ENCODE measurements at regions not wholly inside any gene's neighbourhood (a gene's known extent, or its start where the extent isn't known, plus 50 kb on each side); places are given as distances from the start of the nearest gene placed in this dataset.

DNA sequence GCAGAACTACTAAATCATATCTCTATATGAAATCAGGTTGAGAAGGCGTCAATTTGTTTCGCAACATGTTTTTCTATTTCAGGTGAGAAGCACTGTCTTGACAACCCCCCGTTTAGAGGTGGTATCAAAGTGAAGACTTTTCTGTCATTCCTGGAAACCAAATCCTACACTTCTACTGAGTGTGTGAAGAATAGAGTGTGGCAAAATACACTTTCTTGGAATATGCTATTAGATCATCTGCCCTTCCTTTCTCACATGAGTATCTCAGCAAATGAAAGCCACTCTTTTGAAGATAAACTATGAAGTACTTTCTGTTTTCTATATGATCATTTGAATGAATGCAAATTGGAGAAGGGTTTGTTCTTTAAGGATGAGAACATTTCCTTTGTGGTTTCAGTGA, 174.0 kb upstream of the FMR1 start:
- no peak overlapping the region for H2AFZ ChIP-seq (ENCODE audit: low read depth, low read length, poor library complexity, severe bottlenecking)
- no peak overlapping the region for H3K4me3 ChIP-seq (replicated peaks in 1 of 2; ENCODE audit: low read depth in 1 of 2, low read length in 2 of 2)
- intact Hi-C loops (cut with micrococcal nuclease) = no loop called here
- ATAC-seq = no peak
- no peak overlapping the region for H3K9ac ChIP-seq (ENCODE audit: low read length)
- no peaks in the 10 kb centered on the region for H3K9me3 ChIP-seq (ENCODE audit: control insufficient read depth in 1 of 2, insufficient read depth in 1 of 2, low read depth in 1 of 2, low read length in 2 of 2)
- BruUV-seq (replicated peaks) = no TSS peak
- no peaks in the 10 kb centered on the region for H3K36me3 ChIP-seq (ENCODE audit: control insufficient read depth in 1 of 2, insufficient read depth in 2 of 2, low read length in 2 of 2)
- H3K79me2 ChIP-seq (ENCODE audit: insufficient read depth, low read length) = no peaks in the 10 kb centered on the region
- H3K27ac ChIP-seq (ENCODE audit: low read depth, low read length) = no peak overlapping the region
- H3K27me3 ChIP-seq (ENCODE audit: insufficient read depth, low read length) = no peaks in the 10 kb centered on the region
- ChIA-PET RAD21 (ENCODE audit: low non-redundant PET in 1 of 2, low total read pairs in 2 of 2, uncharacterized antibody in 2 of 2, unreplicated experiment in 2 of 2) (no interaction called here), CTCF (no interaction called here), POLR2A (no interaction called here)
- no peak overlapping the region for H3K4me2 ChIP-seq (ENCODE audit: low read length)
- no peaks in the 10 kb centered on the region for H3K4me1 ChIP-seq (ENCODE audit: control insufficient read depth in 1 of 2, insufficient read depth in 2 of 2, low read length in 2 of 2)
- no peaks in the 10 kb centered on the region for H4K20me1 ChIP-seq (ENCODE audit: insufficient read depth)
- no peaks in the 10 kb centered on the region for H3K9me2 ChIP-seq (ENCODE audit: insufficient read depth)
- TF ChIP-seq RAD21 (IDR thresholded peaks at IDR 0.05; ENCODE audit: low read depth) (no peak), POLR2AphosphoS5 (IDR thresholded peaks at IDR 0.05; ENCODE audit: low read depth, low read length) (no peak), EZH2 (IDR thresholded peaks at IDR 0.05) (no peak), CBX3 (IDR thresholded peaks at IDR 0.05; ENCODE audit: low read depth) (no peak), CEBPB (IDR thresholded peaks at IDR 0.05; ENCODE audit: low read depth) (no peak), ZNF274 (IDR thresholded peaks at IDR 0.05; ENCODE audit: low read depth, low read length) (no peak), SP1 (IDR thresholded peaks at IDR 0.05; ENCODE audit: low read depth) (no peak), ZFX (IDR thresholded peaks at IDR 0.05) (no peak), FOSL1 (IDR thresholded peaks at IDR 0.05; ENCODE audit: low read depth) (no peak), YY1 (IDR thresholded peaks at IDR 0.05; ENCODE audit: extremely low read depth, insufficient replicate concordance, low read depth, low read length) (no peak), EZH2phosphoT487 (IDR thresholded peaks at IDR 0.05; ENCODE audit: borderline replicate concordance) (no peak), EGR1 (IDR thresholded peaks at IDR 0.05; ENCODE audit: low read depth) (no peak)
- TF ChIP-seq, protein P1, sequence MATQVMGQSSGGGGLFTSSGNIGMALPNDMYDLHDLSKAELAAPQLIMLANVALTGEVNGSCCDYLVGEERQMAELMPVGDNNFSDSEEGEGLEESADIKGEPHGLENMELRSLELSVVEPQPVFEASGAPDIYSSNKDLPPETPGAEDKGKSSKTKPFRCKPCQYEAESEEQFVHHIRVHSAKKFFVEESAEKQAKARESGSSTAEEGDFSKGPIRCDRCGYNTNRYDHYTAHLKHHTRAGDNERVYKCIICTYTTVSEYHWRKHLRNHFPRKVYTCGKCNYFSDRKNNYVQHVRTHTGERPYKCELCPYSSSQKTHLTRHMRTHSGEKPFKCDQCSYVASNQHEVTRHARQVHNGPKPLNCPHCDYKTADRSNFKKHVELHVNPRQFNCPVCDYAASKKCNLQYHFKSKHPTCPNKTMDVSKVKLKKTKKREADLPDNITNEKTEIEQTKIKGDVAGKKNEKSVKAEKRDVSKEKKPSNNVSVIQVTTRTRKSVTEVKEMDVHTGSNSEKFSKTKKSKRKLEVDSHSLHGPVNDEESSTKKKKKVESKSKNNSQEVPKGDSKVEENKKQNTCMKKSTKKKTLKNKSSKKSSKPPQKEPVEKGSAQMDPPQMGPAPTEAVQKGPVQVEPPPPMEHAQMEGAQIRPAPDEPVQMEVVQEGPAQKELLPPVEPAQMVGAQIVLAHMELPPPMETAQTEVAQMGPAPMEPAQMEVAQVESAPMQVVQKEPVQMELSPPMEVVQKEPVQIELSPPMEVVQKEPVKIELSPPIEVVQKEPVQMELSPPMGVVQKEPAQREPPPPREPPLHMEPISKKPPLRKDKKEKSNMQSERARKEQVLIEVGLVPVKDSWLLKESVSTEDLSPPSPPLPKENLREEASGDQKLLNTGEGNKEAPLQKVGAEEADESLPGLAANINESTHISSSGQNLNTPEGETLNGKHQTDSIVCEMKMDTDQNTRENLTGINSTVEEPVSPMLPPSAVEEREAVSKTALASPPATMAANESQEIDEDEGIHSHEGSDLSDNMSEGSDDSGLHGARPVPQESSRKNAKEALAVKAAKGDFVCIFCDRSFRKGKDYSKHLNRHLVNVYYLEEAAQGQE (IDR thresholded peaks at IDR 0.05; ENCODE audit: low read depth) = no peak
- TF ChIP-seq, protein P2, sequence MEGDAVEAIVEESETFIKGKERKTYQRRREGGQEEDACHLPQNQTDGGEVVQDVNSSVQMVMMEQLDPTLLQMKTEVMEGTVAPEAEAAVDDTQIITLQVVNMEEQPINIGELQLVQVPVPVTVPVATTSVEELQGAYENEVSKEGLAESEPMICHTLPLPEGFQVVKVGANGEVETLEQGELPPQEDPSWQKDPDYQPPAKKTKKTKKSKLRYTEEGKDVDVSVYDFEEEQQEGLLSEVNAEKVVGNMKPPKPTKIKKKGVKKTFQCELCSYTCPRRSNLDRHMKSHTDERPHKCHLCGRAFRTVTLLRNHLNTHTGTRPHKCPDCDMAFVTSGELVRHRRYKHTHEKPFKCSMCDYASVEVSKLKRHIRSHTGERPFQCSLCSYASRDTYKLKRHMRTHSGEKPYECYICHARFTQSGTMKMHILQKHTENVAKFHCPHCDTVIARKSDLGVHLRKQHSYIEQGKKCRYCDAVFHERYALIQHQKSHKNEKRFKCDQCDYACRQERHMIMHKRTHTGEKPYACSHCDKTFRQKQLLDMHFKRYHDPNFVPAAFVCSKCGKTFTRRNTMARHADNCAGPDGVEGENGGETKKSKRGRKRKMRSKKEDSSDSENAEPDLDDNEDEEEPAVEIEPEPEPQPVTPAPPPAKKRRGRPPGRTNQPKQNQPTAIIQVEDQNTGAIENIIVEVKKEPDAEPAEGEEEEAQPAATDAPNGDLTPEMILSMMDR (IDR thresholded peaks at IDR 0.05 in 2 of 3, conservative IDR thresholded peaks at IDR 0.05 in 1 of 3; ENCODE audit: borderline replicate concordance in 1 of 3, insufficient read depth in 1 of 3, low read depth in 2 of 3, low read length in 2 of 3) = no peak
- DNase-seq (ENCODE audit: low read depth, low spot score) = no peak
